H9 (cell line): ENCODE measurements at regions not wholly inside any gene's neighbourhood (a gene's known extent, or its start where the extent isn't known, plus 50 kb on each side); places are given as distances from the start of the nearest gene placed in this dataset.

ENCODE experiments used
- DNase-seq: peaks from one replicate; pipeline ENCODE4 v3.0.0-alpha.2; 2017
- H2AFZ ChIP-seq: one replicate; pipeline ENCODE4 v1.6.1; 2013; ENCODE audit warnings: mild to moderate bottlenecking, low read length, control low read depth, moderate library complexity
- H2AK5ac ChIP-seq: 2 replicates; pipeline ENCODE4 v1.6.1; 2013; ENCODE audit warnings: low read length, control low read depth, mixed read lengths; ENCODE audit not compliant: insufficient read length
- H2BK120ac ChIP-seq: one replicate; pipeline ENCODE4 v1.6.1; 2013; ENCODE audit warnings: low read depth, mild to moderate bottlenecking, low read length, control low read depth, inconsistent platforms; ENCODE audit not compliant: poor library complexity, severe bottlenecking
- H2BK12ac ChIP-seq: 2 replicates; pipeline ENCODE4 v1.6.1; 2013; ENCODE audit warnings: low read length, control low read depth, mixed read lengths, low read depth; ENCODE audit not compliant: insufficient read length
- H2BK15ac ChIP-seq: 2 replicates; pipeline ENCODE4 v1.6.1; 2013; ENCODE audit warnings: low read depth, low read length, control low read depth
- H2BK20ac ChIP-seq: one replicate; pipeline ENCODE4 v1.6.1; 2013; ENCODE audit warnings: low read depth, mild to moderate bottlenecking, low read length, control low read depth, inconsistent platforms; ENCODE audit not compliant: poor library complexity, severe bottlenecking
- H2BK5ac ChIP-seq: 2 replicates; pipeline ENCODE4 v1.6.1; 2013; ENCODE audit warnings: low read length, control low read depth, mixed read lengths; ENCODE audit not compliant: insufficient read length
- H3K14ac ChIP-seq: 2 replicates; pipeline ENCODE4 v1.6.1; 2013; ENCODE audit warnings: low read length, control low read depth; ENCODE audit not compliant: insufficient read depth
- H3K18ac ChIP-seq: 2 replicates; pipeline ENCODE4 v1.6.1; 2013; ENCODE audit warnings: low read depth, mild to moderate bottlenecking, mixed read lengths, low read length, control low read depth; ENCODE audit not compliant: insufficient read length
- H3K23ac ChIP-seq: 2 replicates; pipeline ENCODE4 v1.6.1; 2013; ENCODE audit warnings: low read length, control low read depth, mixed read lengths, low read depth; ENCODE audit not compliant: insufficient read length
- H3K23me2 ChIP-seq: 2 replicates; pipeline ENCODE4 v1.6.1; 2013; ENCODE audit warnings: low read depth, mild to moderate bottlenecking, mixed read lengths, low read length, control low read depth; ENCODE audit not compliant: insufficient read length, poor library complexity, severe bottlenecking
- H3K27ac ChIP-seq: 2 replicates; pipeline ENCODE4 v1.5.1; 2013; ENCODE audit warnings: low read length, control low read depth, mixed read lengths, low read depth; ENCODE audit not compliant: insufficient read length
- H3K27me3 ChIP-seq: 2 replicates; pipeline ENCODE4 v1.6.1; 2013; ENCODE audit warnings: low read length, control low read depth, inconsistent platforms; ENCODE audit not compliant: insufficient read depth
- H3K4ac ChIP-seq: 2 replicates; pipeline ENCODE4 v1.6.1; 2013; ENCODE audit warnings: low read depth, mild to moderate bottlenecking, control low read depth, inconsistent platforms, low read length, moderate library complexity
- H3K4me1 ChIP-seq: 2 replicates; pipeline ENCODE4 v1.6.1; 2013; ENCODE audit warnings: low read length, control low read depth, inconsistent platforms; ENCODE audit not compliant: insufficient read depth
- H3K4me2 ChIP-seq: 2 replicates; pipeline ENCODE4 v1.6.1; 2013; ENCODE audit warnings: low read length, control low read depth, mixed read lengths; ENCODE audit not compliant: insufficient read length, insufficient read depth
- H3K56ac ChIP-seq: 2 replicates; pipeline ENCODE4 v1.6.1; 2013; ENCODE audit warnings: low read depth, mild to moderate bottlenecking, mixed read lengths, low read length, control low read depth; ENCODE audit not compliant: insufficient read length
- H3K79me1 ChIP-seq: 2 replicates; pipeline ENCODE4 v1.6.1; 2013; ENCODE audit warnings: low read depth, mild to moderate bottlenecking, moderate library complexity, low read length, control low read depth, inconsistent platforms; ENCODE audit not compliant: insufficient read depth, poor library complexity, severe bottlenecking
- H3K79me2 ChIP-seq: 2 replicates; pipeline ENCODE4 v1.6.1; 2013; ENCODE audit warnings: low read length, control low read depth, inconsistent platforms; ENCODE audit not compliant: insufficient read depth
- H3K9ac ChIP-seq: 2 replicates; pipeline ENCODE4 v1.6.1; 2013; ENCODE audit warnings: low read length, control low read depth, mixed read lengths; ENCODE audit not compliant: insufficient read length; ENCODE audit errors: extremely low read depth
- H3K9me3 ChIP-seq: one replicate; pipeline ENCODE4 v1.6.1; 2013; ENCODE audit warnings: low read depth, low read length, inconsistent platforms; ENCODE audit not compliant: control insufficient read depth
- H3T11ph ChIP-seq: one replicate; pipeline ENCODE4 v1.6.1; 2013; ENCODE audit warnings: mild to moderate bottlenecking, low read length, control low read depth, inconsistent platforms
- H4K20me1 ChIP-seq: one replicate; pipeline ENCODE4 v1.6.1; 2013; ENCODE audit not compliant: control insufficient read depth, insufficient read length, insufficient read depth
- H4K5ac ChIP-seq: 2 replicates; pipeline ENCODE4 v1.6.1; 2013; ENCODE audit warnings: low read depth, mild to moderate bottlenecking, mixed read lengths, low read length, control low read depth; ENCODE audit not compliant: insufficient read length
- H4K8ac ChIP-seq: replicated peaks from 2 replicates; pipeline ENCODE4 v1.6.1; 2013; ENCODE audit warnings: low read length, control low read depth, mixed read lengths, low read depth; ENCODE audit not compliant: insufficient read length
- H4K91ac ChIP-seq: 2 replicates; pipeline ENCODE4 v1.6.1; 2013; ENCODE audit warnings: low read depth, mild to moderate bottlenecking, moderate library complexity, mixed read lengths, low read length, control low read depth; ENCODE audit not compliant: insufficient read length
- H3K27ac Mint-ChIP-seq, 3 experiments: 2 replicates in 2 of 3; 3 replicates in 1 of 3; pipeline ENCODE4 v1.8.0; 2020 to 2021; ENCODE audit warnings: mixed read lengths in 3 of 3, mild to moderate bottlenecking in 1 of 3, moderate library complexity in 1 of 3
- H3K27me3 Mint-ChIP-seq: 2 replicates; pipeline ENCODE4 v1.8.0; 2021; ENCODE audit warnings: low read depth, mild to moderate bottlenecking, moderate library complexity, mixed read lengths
- H3K36me3 Mint-ChIP-seq, 3 experiments: 2 replicates in 2 of 3; 3 replicates in 1 of 3; pipeline ENCODE4 v1.8.0; 2020 to 2021; ENCODE audit warnings: low read depth in 3 of 3, mixed read lengths in 3 of 3; ENCODE audit not compliant: insufficient read depth in 1 of 3
- H3K4me1 Mint-ChIP-seq, 2 experiments: 2 replicates each; pipeline ENCODE4 v1.8.0; 2020; ENCODE audit warnings: mixed read lengths in 2 of 2
- H3K4me3 Mint-ChIP-seq, 2 experiments: 2 replicates in 1 of 2; 3 replicates in 1 of 2; pipeline ENCODE4 v1.8.0; 2020 to 2021; ENCODE audit warnings: mild to moderate bottlenecking in 2 of 2, mixed read lengths in 2 of 2, moderate library complexity in 1 of 2
- H3K9me3 Mint-ChIP-seq, 2 experiments: 2 replicates in 1 of 2; 3 replicates in 1 of 2; pipeline ENCODE4 v1.8.0; 2020; ENCODE audit warnings: mild to moderate bottlenecking in 2 of 2, mixed read lengths in 2 of 2, moderate library complexity in 1 of 2
- CTCF ChIP-seq: fragments of 200-600 bp; sonication (generic); conservative IDR thresholded peaks from 3 replicates; pipeline ENCODE4 v1.8.0; 2021; ENCODE audit warnings: antibody characterized with exemption, mild to moderate bottlenecking

GRCh38 chr11:29315275-29315674 lies 701.6 kb downstream of the KCNA4 start:
- no peaks in the 10 kb centered on the region for H3K4me1 Mint-ChIP-seq
- H2BK5ac ChIP-seq = no peak overlapping the region
- H3K79me2 ChIP-seq = no peaks in the 10 kb centered on the region
- H3K4me1 ChIP-seq = no peaks in the 10 kb centered on the region
- no peaks in the 10 kb centered on the region for H3K23me2 ChIP-seq
- H2AK5ac ChIP-seq = no peak overlapping the region
- H2BK120ac ChIP-seq = no peak overlapping the region
- no peak overlapping the region for H3K4me2 ChIP-seq
- H2AFZ ChIP-seq = no peak overlapping the region
- H3K27ac Mint-ChIP-seq = no peak overlapping the region
- H3K23ac ChIP-seq = no peak overlapping the region
- no peak overlapping the region for H2BK15ac ChIP-seq
- no peak overlapping the region for H3K9ac ChIP-seq
- no peak overlapping the region for H4K8ac ChIP-seq
- no peak overlapping the region for H3K18ac ChIP-seq
- H3T11ph ChIP-seq = no peak overlapping the region
- no peak overlapping the region for H3K27ac ChIP-seq
- H3K27me3 ChIP-seq = no peaks in the 10 kb centered on the region
- no peaks in the 10 kb centered on the region for H4K20me1 ChIP-seq
- no peak for DNase-seq
- no peak overlapping the region for H3K14ac ChIP-seq
- no peak overlapping the region for H3K4ac ChIP-seq
- H2BK12ac ChIP-seq = no peak overlapping the region
- no peak overlapping the region for H4K91ac ChIP-seq
- H3K79me1 ChIP-seq = no peaks in the 10 kb centered on the region
- H3K27me3 Mint-ChIP-seq = 0 out of 2 replicates have a peak, but pooled peaks cover 2% of the 10 kb centered on the region
- H3K4me3 Mint-ChIP-seq = no peak overlapping the region
- H4K5ac ChIP-seq = no peak overlapping the region
- no peaks in the 10 kb centered on the region for H3K9me3 Mint-ChIP-seq
- H2BK20ac ChIP-seq = no peak overlapping the region
- no peak for TF ChIP-seq CTCF
- no peak overlapping the region for H3K56ac ChIP-seq
- H3K36me3 Mint-ChIP-seq = no peaks in the 10 kb centered on the region
- H3K9me3 ChIP-seq = no peaks in the 10 kb centered on the region
